ENCODE measurements at regions not wholly inside any gene's neighbourhood (a gene's known extent, or its start where the extent isn't known, plus 50 kb on each side); places are given as distances from the start of the nearest gene placed in this dataset.

- H3K36me3 ChIP-seq (replicated peaks; ENCODE audit: insufficient read depth, low read depth) = no peaks in the 10 kb centered on the region
- H3K9me2 ChIP-seq (replicated peaks; ENCODE audit: insufficient read depth) = no peaks in the 10 kb centered on the region
- H3K4me3 ChIP-seq = no peak overlapping the region
- 67% methylated on average over 3 of the region's 3 CpGs for WGBS (ENCODE audit: low lambda C conversion rate, missing lambda C conversion rate)
- no peaks in the 10 kb centered on the region for H3K9me3 ChIP-seq (ENCODE audit: low read depth)
- no peak overlapping the region for H3K27ac ChIP-seq
- H3K4me2 ChIP-seq = no peak overlapping the region
- TF ChIP-seq EZH2phosphoT487 (IDR thresholded peaks at IDR 0.05; ENCODE audit: low read depth, severe bottlenecking, unreplicated experiment) = no peak
- no peak for TF ChIP-seq CTCF (IDR thresholded peaks at IDR 0.05; ENCODE audit: poor library complexity)
- TF ChIP-seq EZH2 (IDR thresholded peaks at IDR 0.05; ENCODE audit: borderline replicate concordance) = no peak
- H3K79me2 ChIP-seq = no peaks in the 10 kb centered on the region
- H2AFZ ChIP-seq = no peak overlapping the region
- no peaks in the 10 kb centered on the region for H3K27me3 ChIP-seq
- DNase-seq (ENCODE audit: low spot score) = no peak
- no peaks in the 10 kb centered on the region for H3K4me1 ChIP-seq (ENCODE audit: insufficient read depth)
- no peaks in the 10 kb centered on the region for H4K20me1 ChIP-seq (ENCODE audit: insufficient read depth, poor library complexity, severe bottlenecking)
These were observed 1322.9 kb downstream of the ARAP2 start for GRCh38 chr4:34921391-34921790.

- DNase-seq (ENCODE audit: low spot score) = no peak
- no peaks in the 10 kb centered on the region for H3K4me1 ChIP-seq (ENCODE audit: insufficient read depth)
- no peak overlapping the region for H3K27ac ChIP-seq
- H3K36me3 ChIP-seq (replicated peaks; ENCODE audit: insufficient read depth, low read depth) = no peaks in the 10 kb centered on the region
- no peaks in the 10 kb centered on the region for H4K20me1 ChIP-seq (ENCODE audit: insufficient read depth, poor library complexity, severe bottlenecking)
- H3K79me2 ChIP-seq = no peaks in the 10 kb centered on the region
- no peak overlapping the region for H3K4me2 ChIP-seq
- no peaks in the 10 kb centered on the region for H3K27me3 ChIP-seq
- H3K9me3 ChIP-seq (ENCODE audit: low read depth) = no peaks in the 10 kb centered on the region
- H2AFZ ChIP-seq = no peak overlapping the region
- H3K9me2 ChIP-seq (replicated peaks; ENCODE audit: insufficient read depth) = no peaks in the 10 kb centered on the region
- no peak for TF ChIP-seq EZH2 (IDR thresholded peaks at IDR 0.05; ENCODE audit: borderline replicate concordance)
- TF ChIP-seq EZH2phosphoT487 (IDR thresholded peaks at IDR 0.05; ENCODE audit: low read depth, severe bottlenecking, unreplicated experiment) = no peak
- no peak for TF ChIP-seq CTCF (IDR thresholded peaks at IDR 0.05; ENCODE audit: poor library complexity)
- H3K4me3 ChIP-seq = no peak overlapping the region
- 89% methylated on average over 2 of the region's 2 CpGs for WGBS (ENCODE audit: low lambda C conversion rate, missing lambda C conversion rate)
These were observed 1322.0 kb downstream of the ARAP2 start for GRCh38 chr4:34922325-34922724.

- Histone ChIP-seq H3K27ac (no peak overlapping the region), H3K4me1 (ENCODE audit: insufficient read depth) (no peaks in the 10 kb centered on the region), H3K9me3 (ENCODE audit: low read depth) (no peaks in the 10 kb centered on the region), H3K9me2 (replicated peaks; ENCODE audit: insufficient read depth) (no peaks in the 10 kb centered on the region), H3K27me3 (no peaks in the 10 kb centered on the region), H3K4me2 (no peak overlapping the region), H3K79me2 (no peaks in the 10 kb centered on the region), H3K36me3 (replicated peaks; ENCODE audit: insufficient read depth, low read depth) (no peaks in the 10 kb centered on the region), H4K20me1 (ENCODE audit: insufficient read depth, poor library complexity, severe bottlenecking) (no peaks in the 10 kb centered on the region), H3K4me3 (no peak overlapping the region), H2AFZ (no peak overlapping the region)
- WGBS (ENCODE audit: low lambda C conversion rate, missing lambda C conversion rate) = 70% methylated on average over 5 of the region's 5 CpGs
- DNase-seq (ENCODE audit: low spot score) = no peak
- TF ChIP-seq EZH2 (IDR thresholded peaks at IDR 0.05; ENCODE audit: borderline replicate concordance) = no peak
- TF ChIP-seq EZH2phosphoT487 (IDR thresholded peaks at IDR 0.05; ENCODE audit: low read depth, severe bottlenecking, unreplicated experiment) = no peak
- TF ChIP-seq CTCF (IDR thresholded peaks at IDR 0.05; ENCODE audit: poor library complexity) = no peak
These were observed 1311.7 kb downstream of the ARAP2 start for GRCh38 chr4:34932591-34932990.

GRCh38 chr4:34935739-34936138, 1308.6 kb downstream of the ARAP2 start:
- H2AFZ ChIP-seq = no peak overlapping the region
- no peak for DNase-seq (ENCODE audit: low spot score)
- H3K9me2 ChIP-seq (replicated peaks; ENCODE audit: insufficient read depth) = no peaks in the 10 kb centered on the region
- H3K4me2 ChIP-seq = no peak overlapping the region
- no peak overlapping the region for H3K27ac ChIP-seq
- H4K20me1 ChIP-seq (ENCODE audit: insufficient read depth, poor library complexity, severe bottlenecking) = no peaks in the 10 kb centered on the region
- H3K4me3 ChIP-seq = no peak overlapping the region
- H3K27me3 ChIP-seq = no peaks in the 10 kb centered on the region
- no peaks in the 10 kb centered on the region for H3K36me3 ChIP-seq (replicated peaks; ENCODE audit: insufficient read depth, low read depth)
- H3K4me1 ChIP-seq (ENCODE audit: insufficient read depth) = no peaks in the 10 kb centered on the region
- H3K79me2 ChIP-seq = no peaks in the 10 kb centered on the region
- WGBS (ENCODE audit: low lambda C conversion rate, missing lambda C conversion rate) = 53% methylated on average over 1 of the region's 1 CpG
- TF ChIP-seq CTCF (IDR thresholded peaks at IDR 0.05; ENCODE audit: poor library complexity) = no peak
- TF ChIP-seq EZH2 (IDR thresholded peaks at IDR 0.05; ENCODE audit: borderline replicate concordance) = no peak
- TF ChIP-seq EZH2phosphoT487 (IDR thresholded peaks at IDR 0.05; ENCODE audit: low read depth, severe bottlenecking, unreplicated experiment) = no peak
- no peaks in the 10 kb centered on the region for H3K9me3 ChIP-seq (ENCODE audit: low read depth)
